HG03045 (cell line): ENCODE measurements at regions not wholly inside any gene's neighbourhood (a gene's known extent, or its start where the extent isn't known, plus 50 kb on each side); places are given as distances from the start of the nearest gene placed in this dataset.
"Not testable (repeated sequence)": the region's sequence is repeated elsewhere in the genome, so short reads cannot be mapped to it uniquely, and the experiment has no call there.

Experiments
- ATAC-seq: cut with Tn5 transposase; IDR thresholded peaks from one replicate; pipeline ENCODE4 v1.9.1; 2021; ENCODE audit warnings: mild to moderate bottlenecking, moderate library complexity; ENCODE audit not compliant: unreplicated experiment

DNA sequence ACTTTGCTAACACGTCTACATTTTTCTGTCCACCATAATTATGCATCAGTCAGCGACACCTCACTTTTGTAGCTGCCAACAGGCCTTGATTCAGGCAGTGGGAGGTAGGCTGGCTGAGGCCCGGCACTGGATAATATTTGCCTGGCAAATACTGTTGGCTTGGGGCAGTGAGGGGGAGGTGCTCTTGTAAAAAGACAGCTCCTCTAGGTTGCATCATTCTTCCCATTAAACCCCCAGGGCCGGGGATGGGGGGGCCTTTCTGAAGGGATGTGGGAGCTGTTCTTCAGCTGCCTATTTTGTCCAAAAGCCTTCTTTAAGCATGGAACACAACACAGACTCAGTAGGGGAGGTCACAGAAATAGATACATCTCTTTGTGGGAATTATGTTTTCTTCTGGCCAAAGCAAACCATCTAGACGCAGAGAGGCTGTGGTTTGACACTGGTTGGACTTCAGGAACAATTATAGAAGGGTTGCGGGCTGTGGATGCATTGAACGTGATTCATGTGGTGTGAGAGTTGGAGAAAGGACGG lies 338.3 kb upstream of the NT5E start:
- ATAC-seq = no peak

DNA sequence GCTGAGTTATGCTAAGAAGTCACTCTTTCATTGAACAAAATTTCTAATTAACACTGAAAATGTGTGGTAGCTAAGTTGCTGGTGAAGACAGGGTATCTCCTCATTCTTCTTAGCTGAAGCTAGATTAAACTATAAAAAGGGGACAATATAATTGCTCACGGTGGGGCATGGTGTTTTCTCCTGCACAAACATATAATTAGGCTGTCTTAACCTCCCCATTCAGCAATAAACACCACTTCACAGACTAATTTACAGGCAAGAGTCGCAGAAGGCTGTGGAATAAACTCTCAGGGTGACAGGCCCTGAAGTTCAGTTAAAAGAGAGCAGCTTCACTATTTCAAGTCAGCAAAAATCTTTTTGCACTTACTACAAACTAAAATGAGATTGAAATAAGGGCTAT lies 338.9 kb upstream of the NT5E start:
- no peak for ATAC-seq

DNA sequence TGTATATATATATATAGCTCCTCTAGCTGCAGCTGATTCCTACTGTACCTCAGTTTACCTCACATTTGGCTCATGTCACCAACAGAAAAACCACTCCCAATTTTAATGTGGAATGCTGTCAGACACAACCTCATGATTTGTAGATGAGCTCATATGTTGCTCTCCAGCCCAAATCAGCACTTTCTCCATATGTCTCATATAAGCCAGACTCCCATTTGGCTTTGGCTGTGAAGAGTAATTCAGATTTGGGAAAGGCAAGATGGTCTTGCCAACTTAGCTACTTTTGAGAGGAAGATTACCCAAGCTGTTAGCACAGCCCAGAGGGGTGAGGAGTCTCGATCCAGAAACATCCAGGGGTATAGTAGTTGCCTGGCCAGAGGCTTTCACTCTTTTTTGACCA lies 342.2 kb upstream of the NT5E start:
- no peak for ATAC-seq

DNA sequence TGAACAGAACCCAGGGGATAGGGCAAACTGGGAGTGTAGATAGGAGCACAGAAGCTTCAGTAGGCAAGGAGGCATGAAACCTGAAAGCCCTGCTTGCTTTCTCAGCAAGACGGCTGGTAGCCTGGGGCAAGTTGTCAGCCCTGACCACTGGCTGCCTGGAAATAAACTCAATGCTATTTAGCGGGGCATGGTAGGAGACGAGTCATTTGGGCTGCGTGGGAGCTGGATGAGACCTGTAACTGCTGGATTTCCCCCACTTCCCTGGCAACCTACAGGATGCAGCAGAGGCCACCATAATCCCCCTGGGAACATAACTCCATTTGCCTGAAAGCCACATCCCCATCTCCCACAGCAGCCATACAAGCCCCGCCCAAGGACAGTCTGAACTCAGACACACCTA lies 332.6 kb upstream of the TBX18 start:
- no peak for ATAC-seq

DNA sequence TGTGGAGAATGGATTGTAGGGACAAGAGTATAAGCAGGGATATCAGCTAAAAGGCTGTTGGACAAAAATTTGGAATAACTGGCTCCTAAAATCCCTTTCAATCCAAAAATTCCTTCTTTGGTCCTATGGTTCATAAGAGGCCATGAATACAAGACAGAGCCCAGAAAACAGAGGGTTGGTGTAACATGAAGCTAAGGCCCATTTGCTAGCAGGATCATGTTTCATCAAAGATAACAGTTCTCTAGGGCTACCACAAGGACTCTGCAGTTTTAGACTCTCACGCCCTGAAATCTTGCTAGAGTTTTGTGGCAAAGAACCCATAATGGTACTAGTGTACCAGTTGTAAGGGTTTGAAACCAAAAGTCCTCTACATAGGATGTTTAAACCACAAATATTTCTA lies 327.8 kb upstream of the TBX18 start:
- ATAC-seq = no peak

DNA sequence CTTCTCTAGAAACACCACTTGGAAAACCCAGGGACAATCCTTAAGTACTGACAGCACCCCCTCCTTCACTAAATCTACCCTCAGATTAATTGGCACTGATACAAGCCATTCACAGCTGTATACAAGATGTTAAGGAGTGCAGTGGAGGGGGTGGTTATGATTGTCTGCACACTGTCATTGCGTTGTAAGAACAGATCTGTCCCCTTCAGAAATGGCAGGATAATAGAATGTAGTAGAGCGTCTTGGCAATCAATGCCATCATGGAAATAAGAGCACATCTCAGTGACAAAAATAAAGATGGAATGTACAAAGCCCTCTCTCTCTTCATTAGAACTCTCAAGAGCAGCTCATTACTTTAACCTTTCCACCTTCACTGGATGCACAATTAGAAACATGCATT lies 324.9 kb upstream of the TBX18 start:
- ATAC-seq = no peak

DNA sequence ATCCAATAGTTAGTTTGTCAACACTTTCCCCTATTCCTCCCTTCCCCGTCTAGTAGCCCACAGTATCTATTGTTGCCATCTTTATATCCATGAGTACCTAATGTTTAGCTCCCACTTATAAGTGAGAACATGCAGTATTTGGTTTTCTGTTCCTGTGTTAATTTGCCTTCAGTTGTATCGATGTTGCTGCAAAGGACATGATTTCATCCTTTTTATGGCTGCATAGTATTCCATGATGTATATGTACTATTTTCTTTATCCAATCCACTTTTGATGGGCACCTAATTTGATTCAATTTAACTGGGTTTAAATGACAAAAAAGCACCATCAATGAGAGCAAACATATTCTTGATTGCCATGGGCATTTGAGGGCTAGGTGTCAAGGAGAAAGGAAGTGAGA lies 321.5 kb upstream of the TBX18 start:
- no peak for ATAC-seq

DNA sequence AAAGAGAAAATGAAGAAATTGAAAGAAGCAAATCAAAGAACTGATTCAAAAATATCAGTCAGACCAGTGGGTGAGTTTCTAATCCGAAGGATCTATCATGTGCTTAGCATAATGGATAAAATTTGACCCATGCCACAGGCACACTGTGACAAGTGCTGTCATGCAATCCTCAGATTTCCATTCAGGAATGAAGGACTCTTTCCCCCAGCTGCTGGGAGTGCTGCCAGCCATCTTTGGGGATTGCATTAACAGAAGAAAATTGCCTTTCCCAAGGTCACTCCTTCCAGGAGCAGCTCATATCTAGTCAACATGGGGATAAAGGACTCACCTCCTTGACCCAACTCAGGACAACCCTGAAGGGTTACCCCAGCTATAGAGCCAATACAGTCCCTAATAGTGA lies 316.7 kb upstream of the TBX18 start:
- no peak for ATAC-seq

DNA sequence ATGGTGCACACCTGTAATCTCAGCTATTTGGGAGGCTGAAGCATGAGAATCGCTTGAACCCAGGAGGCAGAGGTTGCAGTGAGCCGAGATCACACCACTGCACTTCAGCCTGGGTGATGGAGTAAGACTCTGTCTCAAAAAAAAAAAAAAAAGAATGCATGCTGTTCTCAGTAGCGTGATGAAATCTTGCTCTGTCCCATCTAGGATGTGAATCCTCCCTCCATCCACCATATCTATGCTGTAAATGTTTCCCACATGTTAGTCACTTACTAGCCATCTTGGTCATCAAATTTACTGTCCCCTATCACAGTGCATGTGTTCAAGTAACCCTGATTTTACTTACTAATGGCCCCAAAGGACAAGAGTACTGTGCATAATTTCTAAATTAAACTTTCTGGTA lies 315.4 kb upstream of the TBX18 start:
- ATAC-seq = no peak

DNA sequence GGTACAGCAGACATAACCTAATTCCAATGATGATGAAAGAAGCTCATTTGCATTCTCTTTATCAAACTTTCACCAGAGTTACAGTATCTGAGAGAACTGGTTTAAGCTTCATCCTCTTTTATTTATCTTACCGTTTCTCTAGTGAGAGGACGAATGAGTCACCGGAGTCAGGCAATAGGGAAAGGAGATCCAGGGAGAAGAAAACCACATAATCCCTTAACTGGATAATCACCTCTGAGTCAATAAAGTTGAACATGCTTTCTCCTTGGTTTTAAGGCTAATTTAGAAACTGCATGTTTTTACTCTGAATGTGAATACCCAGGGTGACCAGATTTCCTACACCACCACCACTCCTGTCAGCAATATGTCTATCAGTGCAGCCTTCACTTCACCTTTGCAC lies 313.7 kb upstream of the TBX18 start:
- no peak for ATAC-seq

DNA sequence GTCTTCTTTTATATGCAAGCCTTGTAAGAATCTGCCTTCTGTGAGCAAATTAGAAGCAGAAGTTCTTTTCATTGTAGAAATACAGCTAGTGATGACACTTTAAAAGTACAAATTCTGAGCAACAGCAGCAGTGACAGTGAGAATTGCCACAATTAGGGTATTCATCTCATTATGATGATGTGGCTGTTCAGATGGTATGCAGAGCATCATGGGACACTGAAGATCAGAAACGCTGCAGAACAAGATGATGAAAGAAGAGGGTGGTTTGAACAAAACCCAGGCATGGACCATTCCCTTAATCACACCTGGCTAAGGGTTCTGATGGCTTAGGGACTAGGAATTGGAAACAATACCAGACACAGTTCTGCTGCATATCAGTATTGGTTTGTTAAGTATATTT lies 312.7 kb upstream of the TBX18 start:
- no peak for ATAC-seq

DNA sequence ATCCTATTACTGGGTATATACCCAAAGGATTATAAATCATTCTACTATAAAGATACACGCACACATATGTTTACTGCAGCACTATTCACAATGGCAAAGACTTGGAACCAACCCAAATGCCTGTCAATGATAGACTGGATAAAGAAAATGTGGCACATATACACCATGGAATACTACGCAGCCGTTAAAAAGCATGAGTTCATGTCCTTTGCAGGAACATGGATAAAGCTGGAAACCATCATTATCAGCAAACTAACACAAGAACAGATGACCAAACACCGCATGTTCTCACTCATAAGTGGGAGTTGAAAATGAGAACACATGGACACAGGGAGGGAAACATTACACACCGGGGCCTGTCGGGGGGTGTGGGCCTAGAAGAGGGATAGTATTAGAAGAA lies 307.4 kb upstream of the TBX18 start:
- not testable (repeated sequence) for ATAC-seq

DNA sequence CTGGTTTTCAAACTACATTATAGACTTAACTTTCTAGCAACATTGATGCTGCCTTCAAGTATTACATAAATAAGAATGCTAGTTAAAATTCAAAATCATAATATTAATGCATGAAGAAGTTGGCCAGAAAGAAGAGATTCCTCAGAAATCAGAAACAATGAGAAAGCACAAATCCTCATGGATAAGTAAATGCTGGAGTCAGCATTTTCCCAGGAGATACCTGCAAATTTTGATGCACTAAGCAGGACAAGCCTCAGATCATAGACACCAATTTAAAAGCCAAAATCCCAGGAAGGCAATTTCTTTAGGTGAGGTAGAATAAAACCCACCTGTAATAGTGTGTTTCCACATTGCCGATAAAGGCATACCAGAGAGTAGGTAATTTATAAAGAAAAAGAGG lies 305.2 kb upstream of the TBX18 start:
- no peak for ATAC-seq

DNA sequence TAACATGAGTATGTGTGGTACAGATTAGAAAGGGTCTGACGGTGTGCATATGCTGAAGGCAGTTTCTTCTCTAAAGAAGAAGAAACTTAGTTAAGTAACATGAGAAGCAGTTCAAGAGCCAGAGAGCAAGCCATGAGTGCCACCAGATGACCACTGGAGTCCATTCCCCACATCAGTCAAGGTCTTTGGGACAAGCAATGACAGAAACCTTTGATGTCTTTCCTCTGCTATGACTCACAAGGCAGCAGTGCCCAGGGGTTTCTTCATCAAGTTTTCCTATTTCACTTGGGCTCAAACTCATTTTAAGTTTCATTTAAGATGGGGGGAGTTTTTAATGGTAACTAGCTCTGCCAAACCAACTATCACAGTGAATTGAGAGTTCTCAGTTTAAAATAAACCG lies 303.8 kb upstream of the TBX18 start:
- ATAC-seq = no peak

DNA sequence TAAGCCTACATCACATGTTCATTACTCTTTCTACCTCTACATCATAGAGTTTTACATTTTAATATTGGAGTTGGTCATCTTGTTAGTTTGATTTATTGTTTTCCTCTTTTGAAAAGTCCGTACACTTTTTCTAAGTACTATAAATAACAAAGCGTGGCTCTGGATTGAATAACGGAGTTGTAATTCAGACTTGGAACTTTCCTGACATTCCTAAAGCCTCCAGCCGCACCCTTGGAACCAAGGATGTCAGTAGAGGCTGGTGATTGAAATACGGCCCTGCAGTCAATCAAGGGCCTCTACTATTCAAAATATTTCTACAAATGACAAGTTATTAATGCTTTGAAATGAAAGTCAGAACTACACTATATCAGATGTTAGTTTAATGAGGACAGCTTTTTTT lies 301.9 kb upstream of the TBX18 start:
- no peak for ATAC-seq

DNA sequence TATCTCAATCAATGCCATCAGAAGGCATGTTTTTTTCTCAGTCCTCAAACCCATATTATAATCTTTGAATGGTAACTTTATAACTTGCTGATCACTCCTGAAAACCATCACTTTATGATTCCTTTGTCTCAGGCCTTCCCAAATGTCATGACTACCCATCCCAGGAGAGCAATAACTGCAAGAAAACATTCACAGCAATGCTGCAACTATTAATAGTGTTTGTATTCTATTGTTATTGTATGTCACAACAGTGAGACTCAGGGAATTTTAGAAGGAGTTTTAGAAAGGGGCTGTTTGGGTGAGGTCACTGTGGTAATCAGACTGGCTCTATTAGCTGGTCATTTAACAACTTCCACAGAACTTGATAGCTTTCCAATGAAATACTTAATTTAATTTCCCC lies 301.4 kb upstream of the TBX18 start:
- no peak for ATAC-seq

DNA sequence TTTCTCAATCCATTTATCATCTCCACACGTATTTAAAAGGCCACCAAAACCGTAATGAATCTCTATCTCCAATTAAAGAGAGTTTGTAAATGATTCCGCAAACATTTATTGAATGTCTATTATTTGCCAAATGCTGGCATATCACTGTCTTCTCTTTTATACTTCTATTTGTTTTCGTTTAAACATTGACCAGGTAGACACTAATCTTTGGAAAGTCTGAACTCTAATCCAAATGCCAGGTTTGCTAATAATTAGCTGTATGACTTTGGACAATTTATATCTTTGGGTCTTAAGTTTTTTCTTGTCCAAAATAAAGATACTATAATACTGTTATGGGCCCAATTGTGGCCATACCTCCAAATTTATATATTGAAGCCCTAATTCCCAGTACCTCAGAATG lies 299.2 kb upstream of the TBX18 start:
- ATAC-seq = no peak

DNA sequence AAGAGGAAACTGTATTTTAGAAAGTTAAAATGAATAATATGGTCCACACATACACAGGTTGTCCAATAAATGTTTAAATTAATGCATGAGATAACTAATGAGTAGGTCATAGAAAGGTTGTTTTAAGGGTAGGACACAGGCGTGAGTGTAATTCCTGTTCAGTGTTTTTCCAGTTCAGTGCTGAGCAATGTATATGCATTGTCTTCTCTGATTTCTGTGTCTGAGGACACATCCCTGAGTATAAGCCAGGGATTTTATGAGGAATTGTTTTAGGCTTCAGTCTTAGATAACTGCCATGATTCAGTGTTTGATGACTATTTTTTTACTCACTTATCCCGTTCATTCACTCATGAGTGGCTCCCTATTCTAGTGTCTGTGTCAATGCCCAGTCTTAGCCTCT lies 298.5 kb upstream of the TBX18 start:
- no peak for ATAC-seq

DNA sequence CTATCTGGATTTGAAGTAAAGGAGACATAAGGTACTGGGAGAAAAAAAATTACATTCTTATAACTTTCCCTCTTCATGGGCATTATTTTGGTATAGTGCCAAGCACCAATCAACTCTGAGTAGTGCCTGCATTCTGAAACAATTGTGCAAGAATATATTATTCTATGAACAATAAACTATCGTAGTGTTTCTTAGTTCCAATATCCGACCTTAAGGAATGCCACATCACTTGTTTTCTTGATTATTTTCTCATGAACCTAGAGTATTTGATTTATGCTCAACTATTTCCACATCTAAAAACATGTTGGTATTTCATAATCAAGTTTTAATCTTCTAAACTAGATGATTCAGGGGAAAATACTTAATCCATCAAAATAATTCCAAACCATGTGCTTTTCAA lies 294.4 kb upstream of the TBX18 start:
- no peak for ATAC-seq

DNA sequence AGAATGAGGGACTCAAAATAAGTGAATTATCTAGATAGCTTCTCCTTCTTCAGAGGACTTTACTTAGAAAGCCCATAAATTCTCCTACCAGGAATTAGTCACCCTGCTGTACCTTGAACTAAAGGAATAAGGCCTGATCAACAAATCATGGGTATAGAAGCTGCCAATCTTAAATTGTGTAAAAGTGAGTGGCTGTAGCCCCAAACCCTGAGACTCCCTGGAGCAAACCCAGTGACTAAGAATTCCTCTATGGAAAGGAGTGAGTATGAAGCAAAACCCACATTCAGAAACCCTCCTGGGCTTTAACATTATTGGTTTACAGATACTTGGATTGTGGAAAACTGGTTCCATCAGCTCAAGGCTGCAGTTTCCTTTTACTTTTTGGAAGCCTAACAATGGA lies 285.8 kb upstream of the TBX18 start:
- ATAC-seq = no peak

DNA sequence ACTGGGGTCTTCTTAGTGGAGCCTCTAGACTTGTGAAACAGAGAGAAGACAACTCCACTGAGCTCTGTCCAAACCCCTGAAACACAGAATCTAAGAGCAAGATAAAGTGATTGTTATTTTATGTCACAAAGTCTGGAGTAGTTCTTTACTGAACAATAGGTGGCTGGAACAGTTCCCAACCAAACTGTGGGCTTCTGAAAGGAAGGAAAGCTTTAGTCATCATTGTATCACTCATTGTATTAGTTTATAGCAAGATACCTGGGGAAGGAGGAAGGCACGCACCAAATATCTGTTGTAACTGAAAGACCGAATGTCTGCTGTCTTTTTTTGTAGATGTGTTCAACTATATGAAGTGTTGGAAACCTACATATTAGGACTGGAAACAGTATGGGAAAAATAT lies 284.9 kb upstream of the TBX18 start:
- ATAC-seq = no peak

DNA sequence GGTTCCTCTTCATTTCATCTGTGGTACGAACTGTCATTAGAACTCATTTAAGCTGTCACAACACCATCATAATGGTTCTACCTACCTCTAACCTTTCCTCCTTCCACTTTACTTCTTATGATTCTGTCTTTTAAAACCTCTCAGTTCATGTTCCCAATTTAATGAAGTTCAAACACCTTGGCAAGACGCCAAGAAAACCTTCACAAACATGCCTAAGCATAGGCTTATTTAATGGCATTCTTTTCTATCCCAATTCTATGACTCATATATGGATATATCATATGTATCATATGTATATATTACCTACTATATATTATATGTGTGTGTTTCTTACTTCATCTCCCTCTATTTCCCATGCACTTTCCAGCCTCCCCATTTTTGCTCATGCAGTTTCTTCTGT lies 283.4 kb upstream of the TBX18 start:
- no peak for ATAC-seq

DNA sequence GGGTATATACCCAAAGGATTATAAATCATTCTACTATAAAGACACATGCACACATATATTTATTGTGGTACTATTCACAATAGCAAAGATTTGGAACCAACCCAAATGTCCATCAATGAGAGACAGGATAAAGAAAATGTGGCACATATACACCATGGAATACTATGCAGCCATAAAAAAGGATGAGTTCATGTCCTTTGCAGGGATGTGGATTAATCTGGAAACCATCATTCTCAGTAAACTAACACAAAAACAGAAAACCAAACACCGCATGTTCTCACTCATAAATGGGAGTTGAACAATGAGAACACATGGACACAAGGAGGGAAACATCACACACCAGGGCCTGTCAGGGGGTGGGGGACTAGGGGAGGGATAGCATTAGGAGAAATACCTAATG lies 281.4 kb upstream of the TBX18 start:
- not testable (repeated sequence) for ATAC-seq

DNA sequence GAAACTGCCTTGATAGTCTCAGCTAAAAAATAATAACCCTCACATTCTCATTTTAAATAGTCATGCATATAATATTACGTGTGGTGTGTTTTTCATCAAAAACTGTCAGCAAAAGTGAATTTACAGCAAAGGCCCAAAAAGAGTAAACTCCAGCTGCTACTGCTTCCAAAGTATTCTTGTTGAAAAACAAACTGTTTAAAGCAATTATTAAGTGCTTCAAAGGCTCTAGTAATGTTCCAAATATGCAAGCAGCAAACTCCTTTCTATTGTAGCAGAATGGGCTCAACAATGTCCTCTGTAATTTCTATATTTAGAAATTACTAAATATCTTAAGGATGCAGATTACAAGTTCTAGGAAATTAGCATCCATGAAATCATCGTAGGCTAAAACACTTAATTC lies 280.0 kb upstream of the TBX18 start:
- ATAC-seq = no peak
